ENCODE measurements at regions not wholly inside any gene's neighbourhood (a gene's known extent, or its start where the extent isn't known, plus 50 kb on each side); places are given as distances from the start of the nearest gene placed in this dataset.

DNA sequence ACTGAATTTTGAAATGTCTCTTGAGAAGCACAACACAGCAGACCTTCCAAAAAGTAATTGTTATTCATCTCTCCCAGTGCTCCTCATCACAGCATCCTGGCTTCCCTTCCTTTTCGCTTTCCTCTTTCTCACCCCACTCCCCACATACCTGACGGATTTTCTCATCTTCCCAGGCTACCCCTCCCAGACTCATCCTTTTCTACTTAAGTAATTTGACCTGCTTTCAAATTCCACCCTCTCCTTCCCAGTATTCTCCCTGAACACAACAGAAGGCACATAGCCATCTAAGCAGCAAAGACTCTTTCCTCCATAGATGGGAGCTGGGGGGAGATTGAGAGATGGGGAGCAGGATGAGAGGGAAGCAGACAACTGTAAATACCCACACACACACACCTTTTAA is 187.1 kb upstream of the STT3B start:
- TF ChIP-seq, protein P1, sequence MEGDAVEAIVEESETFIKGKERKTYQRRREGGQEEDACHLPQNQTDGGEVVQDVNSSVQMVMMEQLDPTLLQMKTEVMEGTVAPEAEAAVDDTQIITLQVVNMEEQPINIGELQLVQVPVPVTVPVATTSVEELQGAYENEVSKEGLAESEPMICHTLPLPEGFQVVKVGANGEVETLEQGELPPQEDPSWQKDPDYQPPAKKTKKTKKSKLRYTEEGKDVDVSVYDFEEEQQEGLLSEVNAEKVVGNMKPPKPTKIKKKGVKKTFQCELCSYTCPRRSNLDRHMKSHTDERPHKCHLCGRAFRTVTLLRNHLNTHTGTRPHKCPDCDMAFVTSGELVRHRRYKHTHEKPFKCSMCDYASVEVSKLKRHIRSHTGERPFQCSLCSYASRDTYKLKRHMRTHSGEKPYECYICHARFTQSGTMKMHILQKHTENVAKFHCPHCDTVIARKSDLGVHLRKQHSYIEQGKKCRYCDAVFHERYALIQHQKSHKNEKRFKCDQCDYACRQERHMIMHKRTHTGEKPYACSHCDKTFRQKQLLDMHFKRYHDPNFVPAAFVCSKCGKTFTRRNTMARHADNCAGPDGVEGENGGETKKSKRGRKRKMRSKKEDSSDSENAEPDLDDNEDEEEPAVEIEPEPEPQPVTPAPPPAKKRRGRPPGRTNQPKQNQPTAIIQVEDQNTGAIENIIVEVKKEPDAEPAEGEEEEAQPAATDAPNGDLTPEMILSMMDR (IDR thresholded peaks at IDR 0.05): no peak
- TF ChIP-seq POLR2A (IDR thresholded peaks at IDR 0.05): no peak

All from body of pancreas (tissue), 4 donors.